Stimulated activated CD8-positive, alpha-beta memory T cell treated with anti-CD3 and anti-CD28 coated beads, Interleukin-12 subunit alpha, Interleukin-12 subunit beta, amount 100 ng/mL, for 4 hours (primary cell): ENCODE measurements at regions not wholly inside any gene's neighbourhood (a gene's known extent, or its start where the extent isn't known, plus 50 kb on each side); places are given as distances from the start of the nearest gene placed in this dataset.
"Not testable (repeated sequence)": the region's sequence is repeated elsewhere in the genome, so short reads cannot be mapped to it uniquely, and the experiment has no call there.

ENCODE experiments used
- DNase-seq: peaks from one replicate; pipeline ENCODE4 v3.0.0-alpha.2; 2020; ENCODE audit warnings: low read depth

- DNase-seq: no peak
Observed at GRCh38 chr12:89227774-89228173, 124.5 kb downstream of the DUSP6 start.

GRCh38 chr12:89225808-89226411 is 126.4 kb downstream of the DUSP6 start:
- DNase-seq: no peak

- peak; percentile 60 for DNase-seq
Observed at GRCh38 chr12:89225401-89225800, 126.9 kb downstream of the DUSP6 start.

GRCh38 chr12:89222580-89222979 is 129.7 kb downstream of the DUSP6 start:
- DNase-seq: not testable (repeated sequence)

GRCh38 chr12:89217472-89217871 is 134.8 kb downstream of the DUSP6 start:
- no peak for DNase-seq

GRCh38 chr12:89216211-89216952 is 135.9 kb downstream of the DUSP6 start:
- no peak for DNase-seq

GRCh38 chr12:89215196-89215595 is 137.1 kb downstream of the DUSP6 start:
- no peak for DNase-seq

- DNase-seq: no peak
Observed at GRCh38 chr12:89213747-89214146, 138.6 kb downstream of the DUSP6 start.

GRCh38 chr12:89213139-89213538 is 139.2 kb downstream of the DUSP6 start:
- DNase-seq: no peak

- no peak for DNase-seq
Observed at GRCh38 chr12:89212339-89212771, 139.9 kb downstream of the DUSP6 start.

- DNase-seq: no peak
Observed at GRCh38 chr12:89211456-89211855, 140.8 kb downstream of the DUSP6 start.

GRCh38 chr12:89210277-89210676 is 142.0 kb downstream of the DUSP6 start:
- DNase-seq: no peak

- no peak for DNase-seq
Observed at GRCh38 chr12:89208661-89209096, 143.6 kb downstream of the DUSP6 start.

- no peak for DNase-seq
Observed at GRCh38 chr12:89206390-89206789, 145.9 kb downstream of the DUSP6 start.

- DNase-seq: no peak
Observed at GRCh38 chr12:89205517-89205916, 146.8 kb downstream of the DUSP6 start.

GRCh38 chr12:89203144-89203543 is 149.2 kb downstream of the DUSP6 start:
- no peak for DNase-seq

- no peak for DNase-seq
Observed at GRCh38 chr12:89200217-89200616, 152.1 kb downstream of the DUSP6 start.

- no peak for DNase-seq
Observed at GRCh38 chr12:89195470-89195869, 156.8 kb downstream of the DUSP6 start.

GRCh38 chr12:89194683-89195082 is 157.6 kb downstream of the DUSP6 start:
- no peak for DNase-seq

GRCh38 chr12:89192429-89192828 is 159.9 kb downstream of the DUSP6 start:
- DNase-seq: no peak

GRCh38 chr12:89191597-89191996 is 160.7 kb downstream of the DUSP6 start:
- not testable (repeated sequence) for DNase-seq

- no peak for DNase-seq
Observed at GRCh38 chr12:89189448-89189847, 162.9 kb downstream of the DUSP6 start.

- no peak for DNase-seq
Observed at GRCh38 chr12:89187507-89187906, 164.8 kb downstream of the DUSP6 start.

GRCh38 chr12:89185889-89186288 is 166.4 kb downstream of the DUSP6 start:
- DNase-seq: no peak
